Osteocyte (in vitro differentiated cells): ENCODE measurements at regions not wholly inside any gene's neighbourhood (a gene's known extent, or its start where the extent isn't known, plus 50 kb on each side); places are given as distances from the start of the nearest gene placed in this dataset.

Source experiments
- DNase-seq: peaks from one replicate; pipeline ENCODE4 v3.0.0; 2021; ENCODE audit warnings: mixed read lengths; ENCODE audit not compliant: unreplicated experiment; ENCODE audit errors: extremely low spot score
- H3K27ac Mint-ChIP-seq: one replicate; pipeline ENCODE4 v1.8.0; 2021; ENCODE audit warnings: mild to moderate bottlenecking, mixed read lengths; ENCODE audit not compliant: unreplicated experiment
- H3K27me3 Mint-ChIP-seq: one replicate; pipeline ENCODE4 v1.8.0; 2021; ENCODE audit warnings: mixed read lengths; ENCODE audit not compliant: unreplicated experiment
- H3K36me3 Mint-ChIP-seq: one replicate; pipeline ENCODE4 v1.8.0; 2021; ENCODE audit warnings: mixed read lengths; ENCODE audit not compliant: unreplicated experiment
- H3K4me1 Mint-ChIP-seq: one replicate; pipeline ENCODE4 v1.8.0; 2021; ENCODE audit warnings: mixed read lengths; ENCODE audit not compliant: unreplicated experiment
- H3K4me3 Mint-ChIP-seq: one replicate; pipeline ENCODE4 v1.8.0; 2021; ENCODE audit warnings: mild to moderate bottlenecking, moderate library complexity, mixed read lengths; ENCODE audit not compliant: unreplicated experiment
- H3K9me3 Mint-ChIP-seq: one replicate; pipeline ENCODE4 v1.8.0; 2021; ENCODE audit warnings: mixed read lengths; ENCODE audit not compliant: unreplicated experiment
- TF ChIP-seq, protein P1 (sequence below): fragments of 200-600 bp; sonication (generic); IDR thresholded peaks from 2 replicates; pipeline ENCODE4 v1.5.0; 2021; ENCODE audit warnings: antibody characterized with exemption, mild to moderate bottlenecking, moderate library complexity

- Mint-ChIP-seq H3K4me3 (no peak overlapping the region), H3K36me3 (no peaks in the 10 kb centered on the region), H3K4me1 (no peaks in the 10 kb centered on the region), H3K27me3 (peaks cover 7% of the 10 kb centered on the region), H3K9me3 (no peaks in the 10 kb centered on the region), H3K27ac (no peak overlapping the region)
- TF ChIP-seq, protein P1, sequence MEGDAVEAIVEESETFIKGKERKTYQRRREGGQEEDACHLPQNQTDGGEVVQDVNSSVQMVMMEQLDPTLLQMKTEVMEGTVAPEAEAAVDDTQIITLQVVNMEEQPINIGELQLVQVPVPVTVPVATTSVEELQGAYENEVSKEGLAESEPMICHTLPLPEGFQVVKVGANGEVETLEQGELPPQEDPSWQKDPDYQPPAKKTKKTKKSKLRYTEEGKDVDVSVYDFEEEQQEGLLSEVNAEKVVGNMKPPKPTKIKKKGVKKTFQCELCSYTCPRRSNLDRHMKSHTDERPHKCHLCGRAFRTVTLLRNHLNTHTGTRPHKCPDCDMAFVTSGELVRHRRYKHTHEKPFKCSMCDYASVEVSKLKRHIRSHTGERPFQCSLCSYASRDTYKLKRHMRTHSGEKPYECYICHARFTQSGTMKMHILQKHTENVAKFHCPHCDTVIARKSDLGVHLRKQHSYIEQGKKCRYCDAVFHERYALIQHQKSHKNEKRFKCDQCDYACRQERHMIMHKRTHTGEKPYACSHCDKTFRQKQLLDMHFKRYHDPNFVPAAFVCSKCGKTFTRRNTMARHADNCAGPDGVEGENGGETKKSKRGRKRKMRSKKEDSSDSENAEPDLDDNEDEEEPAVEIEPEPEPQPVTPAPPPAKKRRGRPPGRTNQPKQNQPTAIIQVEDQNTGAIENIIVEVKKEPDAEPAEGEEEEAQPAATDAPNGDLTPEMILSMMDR = no peak
- DNase-seq = no peak
These were observed 59.5 kb downstream of the PLEKHG1 start for GRCh38 chr6:150659046-150659763.

GRCh38 chr6:150661216-150662007 is 61.7 kb downstream of the PLEKHG1 start:
- no peaks in the 10 kb centered on the region for H3K36me3 Mint-ChIP-seq
- H3K27ac Mint-ChIP-seq = no peak overlapping the region
- TF ChIP-seq, protein P1 = no peak
- H3K27me3 Mint-ChIP-seq = peaks cover 7% of the 10 kb centered on the region
- H3K4me1 Mint-ChIP-seq = no peaks in the 10 kb centered on the region
- H3K4me3 Mint-ChIP-seq = no peak overlapping the region
- no peak for DNase-seq
- no peaks in the 10 kb centered on the region for H3K9me3 Mint-ChIP-seq

DNA sequence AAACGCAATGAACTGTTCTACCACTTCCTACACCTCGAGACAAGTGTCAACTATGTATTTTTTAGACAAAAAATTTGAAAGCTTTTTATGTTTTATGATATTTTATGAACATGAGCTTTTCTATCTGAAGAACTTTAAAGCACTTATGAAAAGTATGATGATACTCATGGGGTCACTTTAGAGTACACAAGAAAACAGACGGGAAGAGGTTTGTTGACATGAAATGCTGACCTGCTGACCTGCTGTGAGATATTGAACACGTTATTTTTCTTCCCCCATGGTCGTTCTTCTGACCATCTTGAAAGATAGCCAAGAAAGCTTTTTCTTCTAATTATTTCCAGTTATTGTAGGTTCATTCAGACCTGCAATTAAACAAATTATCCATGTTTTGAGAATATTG is 63.1 kb downstream of the PLEKHG1 start:
- Mint-ChIP-seq H3K36me3 (no peaks in the 10 kb centered on the region), H3K4me1 (no peaks in the 10 kb centered on the region), H3K27ac (no peak overlapping the region), H3K9me3 (no peaks in the 10 kb centered on the region), H3K27me3 (peaks cover 7% of the 10 kb centered on the region), H3K4me3 (no peak overlapping the region)
- TF ChIP-seq, protein P1 = no peak
- no peak for DNase-seq

GRCh38 chr6:150664091-150664490 is 64.4 kb downstream of the PLEKHG1 start:
- TF ChIP-seq, protein P1 = no peak
- no peak overlapping the region for H3K27ac Mint-ChIP-seq
- H3K36me3 Mint-ChIP-seq = no peaks in the 10 kb centered on the region
- peaks cover 9% of the 10 kb centered on the region for H3K4me1 Mint-ChIP-seq
- no peak for DNase-seq
- no peaks in the 10 kb centered on the region for H3K9me3 Mint-ChIP-seq
- no peak overlapping the region for H3K4me3 Mint-ChIP-seq
- peaks cover 7% of the 10 kb centered on the region for H3K27me3 Mint-ChIP-seq

DNA sequence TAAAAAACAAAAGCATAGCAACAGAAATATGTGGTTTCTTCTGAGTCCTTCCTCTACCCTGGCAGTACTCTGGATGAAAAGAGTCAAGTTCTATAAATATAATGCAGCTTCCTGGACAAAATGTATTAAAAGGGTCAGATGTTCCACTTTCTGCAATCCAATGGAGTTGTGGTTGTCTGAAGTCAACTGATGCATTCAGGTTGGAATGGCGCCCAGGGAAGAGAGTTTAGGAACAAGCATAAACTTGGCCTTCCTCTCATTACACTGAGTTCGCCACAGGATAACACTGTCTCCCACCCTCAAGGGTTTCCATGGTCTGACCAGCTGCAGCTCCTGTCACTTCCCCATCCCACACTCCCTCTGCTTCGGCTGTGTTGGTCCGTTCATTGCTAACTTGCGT is 66.4 kb downstream of the PLEKHG1 start:
- H3K27ac Mint-ChIP-seq = no peak overlapping the region

More for the DNA sequence above, 66.4 kb downstream of the PLEKHG1 start:
- no peaks in the 10 kb centered on the region for H3K36me3 Mint-ChIP-seq
- peaks cover 4% of the 10 kb centered on the region for H3K27me3 Mint-ChIP-seq
- no peak overlapping the region for H3K4me3 Mint-ChIP-seq
- no peaks in the 10 kb centered on the region for H3K9me3 Mint-ChIP-seq
- peaks cover 9% of the 10 kb centered on the region for H3K4me1 Mint-ChIP-seq
- TF ChIP-seq, protein P1 = no peak
- DNase-seq = no peak
